Activated naive CD4-positive, alpha-beta T cell treated with anti-CD3 and anti-CD28 coated beads, Interleukin-2, amount 10 ng/mL, durations not matched to agents 7 days and 5 days (primary cell): ENCODE measurements at regions not wholly inside any gene's neighbourhood (a gene's known extent, or its start where the extent isn't known, plus 50 kb on each side); places are given as distances from the start of the nearest gene placed in this dataset.

Source experiments
- CTCF ChIA-PET: fragments of 350-600 bp; sonication (Branson Sonifier 250); formaldehyde crosslinking; loops from one replicate; lab custom pipeline; 2021; ENCODE audit warnings: antibody characterized with exemption; lab: Charles Lee
- DNase-seq: peaks from one replicate; pipeline ENCODE4 v3.0.0-alpha.2; 2020
- H3K27ac Mint-ChIP-seq: one replicate; pipeline ENCODE4 v1.8.0; 2021; ENCODE audit warnings: mild to moderate bottlenecking, moderate library complexity, mixed read lengths
- H3K27me3 Mint-ChIP-seq: one replicate; pipeline ENCODE4 v1.8.0; 2021; ENCODE audit warnings: mild to moderate bottlenecking, mixed read lengths
- H3K36me3 Mint-ChIP-seq: one replicate; pipeline ENCODE4 v1.8.0; 2021; ENCODE audit warnings: mixed read lengths
- H3K4me1 Mint-ChIP-seq: one replicate; pipeline ENCODE4 v1.8.0; 2021; ENCODE audit warnings: mixed read lengths
- H3K4me3 Mint-ChIP-seq: one replicate; pipeline ENCODE4 v1.8.0; 2021; ENCODE audit warnings: mild to moderate bottlenecking, moderate library complexity, mixed read lengths
- H3K9me3 Mint-ChIP-seq: one replicate; pipeline ENCODE4 v1.8.0; 2021; ENCODE audit warnings: mixed read lengths

DNA sequence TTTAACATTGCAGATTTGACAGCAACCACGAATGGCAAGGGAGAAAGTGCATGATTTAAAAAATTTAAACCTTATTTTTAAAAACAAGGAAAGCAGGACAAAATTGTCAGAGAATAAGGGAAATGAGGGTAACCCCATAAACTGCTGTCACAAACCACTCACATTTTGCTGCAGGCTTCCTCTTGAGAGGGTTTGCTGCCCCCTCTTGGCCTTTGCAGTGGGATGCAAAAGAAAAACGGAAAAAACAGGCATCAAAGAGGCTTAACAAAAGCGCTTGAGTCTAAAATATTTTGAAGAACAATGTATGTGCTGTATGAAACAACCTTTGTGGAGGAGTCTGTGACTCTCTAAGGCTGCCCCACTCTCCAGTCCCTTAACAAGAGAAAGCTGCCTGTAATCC, 91.6 kb downstream of the TMX3 start:
- DNase-seq: peak; percentile 29
- H3K27me3 Mint-ChIP-seq: no peaks in the 10 kb centered on the region
- no peak overlapping the region for H3K4me3 Mint-ChIP-seq
- no peaks in the 10 kb centered on the region for H3K36me3 Mint-ChIP-seq
- no peaks in the 10 kb centered on the region for H3K4me1 Mint-ChIP-seq
- no peak overlapping the region for H3K27ac Mint-ChIP-seq
- H3K9me3 Mint-ChIP-seq: no peaks in the 10 kb centered on the region
- CTCF ChIA-PET: no interaction called here

DNA sequence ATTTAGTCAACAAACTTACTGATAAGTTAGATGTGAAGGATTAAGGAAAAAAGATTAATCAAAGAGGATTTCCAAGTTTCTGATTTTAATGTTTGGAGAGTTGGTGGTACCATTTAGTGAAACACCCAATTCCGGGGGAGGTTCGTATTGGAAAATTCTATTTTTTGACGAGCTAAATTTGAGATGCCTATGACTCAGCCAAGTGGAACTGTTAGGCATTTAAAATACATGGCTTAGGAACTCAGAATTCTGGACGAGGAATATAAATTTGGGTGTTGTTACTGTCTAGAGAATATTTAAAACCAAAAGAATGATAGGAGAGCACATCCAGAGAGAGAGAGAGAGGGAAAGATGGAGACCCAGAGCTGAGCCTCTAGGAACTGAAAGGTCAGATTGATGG, 103.6 kb downstream of the TMX3 start:
- Mint-ChIP-seq H3K4me3 (no peak overlapping the region), H3K4me1 (no peaks in the 10 kb centered on the region), H3K27me3 (no peaks in the 10 kb centered on the region), H3K27ac (no peak overlapping the region), H3K36me3 (no peaks in the 10 kb centered on the region), H3K9me3 (no peaks in the 10 kb centered on the region)
- CTCF ChIA-PET: no interaction called here
- DNase-seq: no peak

DNA sequence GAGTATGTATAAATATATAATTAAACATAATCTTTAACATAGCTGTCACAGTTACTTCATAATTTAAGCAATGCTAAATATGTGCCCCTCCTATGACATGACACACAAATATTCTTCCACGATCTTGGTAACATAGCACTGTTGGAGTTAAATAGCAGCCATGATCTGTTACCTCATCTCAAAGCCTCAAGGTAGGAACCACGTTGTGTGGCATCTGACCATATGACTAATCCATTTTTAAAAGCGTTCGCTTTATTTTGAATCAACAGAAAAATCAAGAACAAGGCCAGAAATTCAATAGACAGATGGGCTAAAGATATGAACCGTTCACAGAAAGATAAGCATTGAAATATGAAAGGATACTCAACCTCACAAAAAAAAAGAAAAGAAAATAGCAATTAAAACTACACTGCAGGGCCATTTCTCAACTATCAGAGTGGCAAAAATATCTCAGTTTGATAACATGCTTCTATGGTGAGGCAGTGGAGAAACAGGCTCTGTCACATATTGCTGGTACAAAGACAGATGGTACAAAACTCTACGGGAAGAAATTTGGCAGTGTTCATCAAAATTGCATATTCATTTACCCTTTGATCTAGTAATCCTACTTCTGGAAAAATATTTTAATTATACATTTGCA, 105.9 kb downstream of the TMX3 start:
- no peaks in the 10 kb centered on the region for H3K36me3 Mint-ChIP-seq
- H3K27me3 Mint-ChIP-seq: no peaks in the 10 kb centered on the region
- DNase-seq: no peak
- H3K9me3 Mint-ChIP-seq: no peaks in the 10 kb centered on the region
- no peak overlapping the region for H3K27ac Mint-ChIP-seq
- CTCF ChIA-PET: no interaction called here
- H3K4me3 Mint-ChIP-seq: no peak overlapping the region
- no peaks in the 10 kb centered on the region for H3K4me1 Mint-ChIP-seq

DNA sequence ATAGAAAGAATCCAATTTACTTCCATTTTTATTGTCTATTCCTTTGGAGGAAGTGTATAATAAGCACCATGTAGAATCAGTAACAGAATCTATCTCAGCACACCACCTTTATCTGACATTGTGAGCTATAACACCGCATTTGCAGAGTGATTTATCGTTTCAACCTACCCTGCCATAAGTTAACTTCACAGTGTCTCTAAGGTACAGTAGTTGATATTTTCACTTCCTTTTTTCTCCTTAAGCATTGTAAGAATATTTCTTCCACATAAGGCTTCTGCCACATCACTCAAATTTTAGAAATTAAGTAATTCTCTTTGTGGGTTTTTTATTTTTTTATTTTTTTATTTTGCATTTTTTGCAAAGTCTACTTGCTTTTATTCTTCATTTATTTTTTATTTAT, 107.1 kb downstream of the TMX3 start:
- no peaks in the 10 kb centered on the region for H3K9me3 Mint-ChIP-seq

DNA sequence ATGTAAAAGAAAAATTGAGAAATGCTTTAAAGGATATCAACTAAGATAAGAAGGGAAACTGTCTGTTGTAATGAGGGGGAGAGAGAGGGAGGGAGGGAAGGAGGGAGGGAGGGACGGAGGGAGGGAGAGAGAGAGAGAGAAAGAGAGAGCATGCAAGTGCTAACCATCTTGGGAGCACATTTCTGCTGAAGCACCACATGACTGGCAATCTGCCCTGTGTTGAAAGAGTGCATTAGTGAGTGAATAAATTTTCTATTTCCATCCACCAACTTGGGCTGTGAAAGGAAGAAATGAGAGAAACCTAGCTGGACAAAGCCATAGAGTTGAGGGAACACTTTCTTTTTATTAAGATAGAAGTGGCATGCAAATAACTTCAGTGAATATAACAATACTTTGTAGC, 110.7 kb downstream of the TMX3 start:
- CTCF ChIA-PET: no interaction called here
- H3K27ac Mint-ChIP-seq: no peak overlapping the region
- H3K27me3 Mint-ChIP-seq: no peaks in the 10 kb centered on the region
- H3K9me3 Mint-ChIP-seq: no peaks in the 10 kb centered on the region
- no peak for DNase-seq
- no peaks in the 10 kb centered on the region for H3K36me3 Mint-ChIP-seq
- no peaks in the 10 kb centered on the region for H3K4me1 Mint-ChIP-seq
- H3K4me3 Mint-ChIP-seq: no peak overlapping the region

More for the DNA sequence above, 107.1 kb downstream of the TMX3 start:
- no peaks in the 10 kb centered on the region for H3K36me3 Mint-ChIP-seq
- H3K4me1 Mint-ChIP-seq: no peaks in the 10 kb centered on the region
- H3K4me3 Mint-ChIP-seq: no peak overlapping the region
- CTCF ChIA-PET: no interaction called here
- H3K27me3 Mint-ChIP-seq: no peaks in the 10 kb centered on the region
- no peak for DNase-seq
- H3K27ac Mint-ChIP-seq: no peak overlapping the region

DNA sequence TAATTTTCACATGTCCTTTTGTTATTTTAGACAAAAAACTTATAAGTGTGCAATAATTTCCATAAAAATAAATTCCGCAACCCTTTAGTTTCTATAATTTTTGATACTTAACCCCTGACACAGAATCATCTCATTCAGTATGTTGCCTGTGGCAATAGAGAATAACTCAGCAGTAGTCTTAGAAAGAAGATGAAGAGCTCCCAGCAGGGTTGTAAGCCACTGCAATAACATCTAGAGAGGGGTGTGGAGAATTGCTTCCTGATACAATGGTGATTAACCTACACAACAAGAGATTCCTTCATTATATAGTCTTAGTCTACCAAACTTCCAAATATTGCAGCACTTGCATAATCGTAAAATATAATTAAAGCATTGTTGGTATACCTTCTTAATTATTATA, 118.9 kb downstream of the TMX3 start:
- DNase-seq: no peak
- CTCF ChIA-PET: no interaction called here
- H3K4me1 Mint-ChIP-seq: no peaks in the 10 kb centered on the region
- H3K27me3 Mint-ChIP-seq: peaks cover 3% of the 10 kb centered on the region
- H3K9me3 Mint-ChIP-seq: no peaks in the 10 kb centered on the region
- H3K4me3 Mint-ChIP-seq: no peak overlapping the region
- H3K36me3 Mint-ChIP-seq: no peaks in the 10 kb centered on the region
- H3K27ac Mint-ChIP-seq: no peak overlapping the region

DNA sequence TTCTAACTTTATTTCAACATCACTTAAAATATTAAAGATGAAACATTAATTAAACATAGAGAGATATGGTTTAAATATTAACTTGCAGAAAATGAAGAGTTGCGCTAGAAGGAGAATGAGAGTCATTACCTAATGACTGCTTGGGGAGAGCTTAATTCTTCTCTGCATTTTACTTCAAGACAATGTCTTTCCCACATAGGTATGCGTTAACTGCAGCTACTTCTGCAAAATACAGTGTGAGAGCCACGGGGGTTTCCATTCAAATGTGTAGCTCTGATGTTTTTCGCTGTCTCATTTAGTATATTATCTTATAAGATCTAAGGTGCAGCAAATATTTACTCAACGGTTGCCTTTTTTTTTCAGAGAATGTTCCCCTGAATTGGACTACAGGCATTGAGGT, 126.7 kb downstream of the TMX3 start:
- Mint-ChIP-seq H3K27ac (no peak overlapping the region), H3K36me3 (no peaks in the 10 kb centered on the region), H3K27me3 (no peaks in the 10 kb centered on the region), H3K9me3 (no peaks in the 10 kb centered on the region), H3K4me3 (no peak overlapping the region), H3K4me1 (no peaks in the 10 kb centered on the region)
- no peak for DNase-seq
- CTCF ChIA-PET: no interaction called here

DNA sequence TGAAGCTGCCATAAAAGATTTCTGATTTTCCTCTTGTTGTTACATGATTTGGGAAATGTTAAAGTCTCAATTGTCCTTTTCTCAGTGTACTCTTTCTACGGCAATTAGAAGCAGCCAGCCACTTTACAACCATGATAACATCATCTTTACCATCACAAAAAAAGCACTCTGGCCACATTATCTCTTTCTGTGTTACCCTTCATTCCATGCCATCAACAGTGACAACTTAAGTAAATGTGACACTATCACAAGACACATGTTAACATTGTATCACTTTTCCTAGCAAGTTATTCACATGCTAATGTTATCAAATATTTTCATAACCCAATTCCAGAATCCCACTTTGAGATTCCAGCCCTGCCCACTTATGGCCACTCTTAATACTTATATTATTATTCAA, 131.2 kb downstream of the TMX3 start:
- Mint-ChIP-seq H3K9me3 (no peaks in the 10 kb centered on the region), H3K4me1 (no peaks in the 10 kb centered on the region), H3K27ac (no peak overlapping the region), H3K4me3 (no peak overlapping the region), H3K36me3 (no peaks in the 10 kb centered on the region), H3K27me3 (no peaks in the 10 kb centered on the region)
- CTCF ChIA-PET: no interaction called here
- DNase-seq: no peak

DNA sequence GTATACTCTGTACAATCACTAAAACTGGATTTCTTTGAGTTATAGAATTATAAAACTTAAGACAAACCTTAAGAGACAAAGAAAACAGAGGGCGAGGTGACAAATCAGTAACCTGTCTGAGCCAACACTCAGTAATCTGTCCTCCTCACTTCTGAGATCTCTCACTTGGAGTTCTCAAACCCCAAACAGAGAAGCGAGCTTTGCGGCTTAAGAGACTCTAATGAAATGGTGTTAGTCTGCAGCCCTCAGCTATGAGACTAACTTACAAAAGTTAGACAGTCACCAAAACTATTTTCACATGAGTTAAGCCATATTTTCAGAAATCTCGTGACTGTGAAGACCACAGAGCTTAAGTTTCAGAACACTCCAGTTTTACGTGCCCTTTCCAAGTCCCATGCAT, 140.6 kb downstream of the TMX3 start:
- Mint-ChIP-seq H3K27me3 (no peaks in the 10 kb centered on the region), H3K4me3 (no peak overlapping the region), H3K4me1 (no peaks in the 10 kb centered on the region), H3K36me3 (no peaks in the 10 kb centered on the region), H3K9me3 (no peaks in the 10 kb centered on the region), H3K27ac (no peak overlapping the region)
- CTCF ChIA-PET: no interaction called here
- no peak for DNase-seq

DNA sequence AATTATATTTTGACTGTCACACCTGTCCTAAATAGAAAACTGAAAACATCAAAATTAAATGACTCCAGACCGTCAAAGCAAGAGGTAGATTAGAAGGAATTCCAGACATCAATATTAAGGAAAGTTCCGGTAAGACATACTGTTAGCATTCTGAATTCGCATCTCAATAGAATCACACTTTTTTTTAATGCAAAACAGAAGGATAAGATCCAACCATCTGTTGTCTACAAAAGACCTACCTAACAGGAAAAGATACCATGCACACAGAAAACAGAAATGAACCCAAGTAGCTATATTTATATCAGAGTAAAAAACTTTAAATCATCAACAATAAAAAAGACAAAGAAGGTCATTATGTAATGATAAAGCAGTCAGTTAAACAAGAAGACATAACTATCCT, 145.0 kb downstream of the TMX3 start:
- H3K4me1 Mint-ChIP-seq: no peaks in the 10 kb centered on the region
- no peak for DNase-seq
- H3K4me3 Mint-ChIP-seq: no peak overlapping the region
- H3K9me3 Mint-ChIP-seq: no peaks in the 10 kb centered on the region
- CTCF ChIA-PET: no interaction called here
- no peaks in the 10 kb centered on the region for H3K36me3 Mint-ChIP-seq
- H3K27ac Mint-ChIP-seq: no peak overlapping the region
- H3K27me3 Mint-ChIP-seq: no peaks in the 10 kb centered on the region

DNA sequence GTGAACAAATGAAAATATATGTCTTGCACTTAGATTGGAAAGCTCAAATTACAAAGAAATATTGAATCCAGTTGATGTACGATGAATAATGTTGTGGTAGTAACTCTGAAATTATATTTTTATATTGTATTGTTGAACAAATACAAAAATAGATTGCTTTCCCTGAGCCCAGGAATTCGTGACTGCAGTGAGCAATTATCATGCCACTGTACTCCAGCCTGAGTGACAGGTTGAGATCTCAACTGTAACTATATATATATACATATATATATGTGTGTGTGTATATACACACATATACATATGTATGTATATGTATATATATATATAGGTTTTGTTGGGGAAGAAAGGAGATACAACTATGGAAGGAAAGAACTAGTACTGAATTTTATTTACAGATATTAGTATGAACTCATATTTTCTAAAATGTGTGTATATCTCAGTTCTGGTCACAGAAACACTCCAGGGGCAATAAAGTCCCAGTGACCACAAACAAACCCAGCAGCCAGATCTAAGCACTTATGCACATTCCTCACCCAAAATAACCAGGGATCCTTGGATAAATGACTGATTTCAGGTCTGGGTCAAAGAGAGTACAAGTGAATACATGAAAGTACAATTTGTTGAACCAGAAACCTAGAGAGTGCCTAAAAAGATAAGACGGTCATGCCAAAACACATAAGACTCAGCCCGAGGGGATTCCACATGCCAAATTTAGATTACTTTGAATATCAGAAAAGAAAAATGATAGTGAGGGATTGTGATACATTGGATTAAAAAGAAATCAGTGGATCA, 146.3 kb downstream of the TMX3 start:
- Mint-ChIP-seq H3K36me3 (no peaks in the 10 kb centered on the region), H3K27me3 (no peaks in the 10 kb centered on the region), H3K27ac (no peak overlapping the region), H3K9me3 (no peaks in the 10 kb centered on the region), H3K4me3 (no peak overlapping the region), H3K4me1 (no peaks in the 10 kb centered on the region)
- CTCF ChIA-PET: no interaction called here
- DNase-seq: no peak

DNA sequence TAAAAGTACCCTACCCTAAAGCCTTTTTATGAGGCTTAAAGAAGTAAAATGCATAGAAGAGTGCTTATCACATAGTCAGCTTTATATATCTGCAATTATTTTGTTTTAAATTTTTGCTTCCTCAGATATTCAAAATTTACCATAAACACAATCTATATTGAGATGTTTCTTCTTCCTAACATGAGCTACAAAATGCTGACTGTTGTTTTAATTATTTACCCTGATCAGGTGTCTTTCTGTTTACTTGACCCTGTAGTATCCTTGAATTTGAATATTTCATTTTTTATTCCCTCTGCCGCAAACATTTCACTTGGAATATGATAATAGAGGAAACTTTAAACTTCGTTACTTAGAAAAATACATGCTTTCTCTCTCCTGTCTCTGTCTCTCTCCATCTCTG, 147.9 kb downstream of the TMX3 start:
- no peak for DNase-seq
- CTCF ChIA-PET: no interaction called here
- Mint-ChIP-seq H3K9me3 (no peaks in the 10 kb centered on the region), H3K4me1 (no peaks in the 10 kb centered on the region), H3K4me3 (no peak overlapping the region), H3K36me3 (no peaks in the 10 kb centered on the region), H3K27ac (no peak overlapping the region), H3K27me3 (no peaks in the 10 kb centered on the region)

DNA sequence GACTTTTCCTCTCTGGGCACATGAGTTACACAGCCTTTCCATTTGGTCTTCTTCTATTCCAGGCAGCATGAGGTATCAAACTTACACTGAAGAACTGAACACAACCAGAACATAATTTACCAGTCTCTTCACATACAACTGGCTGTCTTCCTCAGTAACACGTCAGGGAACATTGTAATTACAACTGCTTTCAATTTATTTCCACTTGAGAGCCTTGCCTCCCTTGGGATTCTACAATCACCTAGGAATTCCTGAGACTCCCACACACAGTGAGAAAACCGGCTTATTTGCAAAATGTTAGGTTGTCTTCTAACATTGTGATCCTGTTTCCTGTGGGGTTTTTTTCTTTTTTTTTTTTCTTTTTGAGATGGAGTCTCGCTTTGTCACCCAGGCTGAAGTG, 149.9 kb downstream of the TMX3 start:
- Mint-ChIP-seq H3K27me3 (no peaks in the 10 kb centered on the region), H3K4me1 (no peaks in the 10 kb centered on the region), H3K36me3 (no peaks in the 10 kb centered on the region), H3K9me3 (no peaks in the 10 kb centered on the region), H3K4me3 (no peak overlapping the region), H3K27ac (no peak overlapping the region)
- DNase-seq: no peak
- CTCF ChIA-PET: no interaction called here

DNA sequence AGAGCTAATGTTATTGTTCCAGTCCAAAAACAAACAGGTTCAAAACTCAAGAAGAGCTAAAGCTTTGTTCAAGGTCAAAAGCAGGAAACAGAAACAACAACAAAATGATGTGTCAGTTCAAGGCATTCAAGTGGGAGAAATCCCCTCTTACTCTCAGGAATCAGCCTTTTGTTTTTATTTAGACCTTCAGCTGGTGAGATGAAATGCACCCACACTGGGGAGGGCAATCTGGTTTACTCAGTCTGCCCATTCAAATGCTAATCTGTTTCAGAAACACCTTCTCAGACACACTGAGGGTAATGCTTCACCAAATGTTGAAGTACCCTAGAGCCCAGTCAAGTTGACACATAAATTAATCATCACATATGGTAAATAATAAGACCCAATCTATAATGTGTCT, 150.6 kb downstream of the TMX3 start:
- Mint-ChIP-seq H3K27me3 (no peaks in the 10 kb centered on the region), H3K27ac (no peak overlapping the region), H3K36me3 (no peaks in the 10 kb centered on the region), H3K9me3 (no peaks in the 10 kb centered on the region), H3K4me3 (no peak overlapping the region), H3K4me1 (no peaks in the 10 kb centered on the region)
- no peak for DNase-seq
- CTCF ChIA-PET: no interaction called here

DNA sequence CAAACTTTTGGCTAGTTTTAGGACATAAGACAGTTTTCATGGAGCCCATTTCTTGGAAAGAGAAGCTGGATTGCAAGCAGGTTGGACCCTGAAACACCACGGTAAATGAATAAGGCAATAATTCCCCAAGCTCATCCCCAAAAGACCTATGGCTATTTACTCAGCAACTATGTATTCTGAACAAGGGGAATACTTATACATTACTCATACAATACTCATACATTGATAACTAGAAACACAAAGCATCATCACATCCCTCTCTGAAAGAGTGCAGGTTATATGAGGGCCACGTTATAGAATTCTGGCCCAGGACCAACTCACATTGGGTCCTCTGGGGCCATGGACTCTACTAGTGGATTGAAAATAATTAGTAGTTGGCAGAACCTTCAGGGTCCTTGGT, 154.8 kb downstream of the TMX3 start:
- Mint-ChIP-seq H3K27ac (no peak overlapping the region), H3K27me3 (no peaks in the 10 kb centered on the region)

More for the DNA sequence above, 154.8 kb downstream of the TMX3 start:
- Mint-ChIP-seq H3K36me3 (no peaks in the 10 kb centered on the region), H3K9me3 (no peaks in the 10 kb centered on the region), H3K4me1 (no peaks in the 10 kb centered on the region), H3K4me3 (no peak overlapping the region)
- no peak for DNase-seq
- CTCF ChIA-PET: no interaction called here
